NCI-H345 treated with DMSO at 0.1 percent for 48 hours (cell line): ENCODE measurements at regions not wholly inside any gene's neighbourhood (a gene's known extent, or its start where the extent isn't known, plus 50 kb on each side); places are given as distances from the start of the nearest gene placed in this dataset.

Source experiments
- DNase-seq: peaks from one replicate; lab custom pipeline; 2025; ENCODE audit not compliant: unreplicated experiment; lab: John Stamatoyannopoulos, UW

DNA sequence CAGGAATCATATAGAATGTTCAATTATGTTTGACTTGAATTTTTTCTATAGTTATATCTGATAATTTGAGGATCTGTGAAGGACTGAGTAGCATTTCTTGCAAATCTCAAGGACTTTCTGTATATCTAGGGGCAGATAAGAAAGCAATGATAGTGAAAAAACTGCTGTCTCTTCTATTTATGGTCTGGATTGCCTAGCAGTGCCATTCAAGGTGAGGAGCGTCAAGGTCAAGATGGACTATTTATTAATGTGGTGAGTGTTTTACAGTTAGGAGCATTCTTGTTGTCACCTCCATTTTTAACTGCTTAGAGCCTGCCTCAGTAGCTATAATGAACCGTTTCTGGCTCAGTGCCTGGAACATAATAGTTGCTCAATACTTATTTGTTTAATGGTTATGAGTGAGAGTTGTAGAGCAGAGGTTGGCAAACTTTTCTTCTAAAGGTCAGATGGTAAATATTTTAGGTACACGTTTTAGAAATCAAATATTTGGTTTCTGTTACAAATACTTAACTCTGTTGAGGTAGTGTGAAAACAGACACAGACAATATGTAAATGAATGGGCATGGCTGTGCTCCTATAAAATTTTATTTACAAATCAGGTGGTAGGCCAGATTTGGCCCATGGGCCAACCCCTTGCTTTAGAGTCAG lies 523.2 kb upstream of the IGFBP7 start:
- no peak for DNase-seq

DNA sequence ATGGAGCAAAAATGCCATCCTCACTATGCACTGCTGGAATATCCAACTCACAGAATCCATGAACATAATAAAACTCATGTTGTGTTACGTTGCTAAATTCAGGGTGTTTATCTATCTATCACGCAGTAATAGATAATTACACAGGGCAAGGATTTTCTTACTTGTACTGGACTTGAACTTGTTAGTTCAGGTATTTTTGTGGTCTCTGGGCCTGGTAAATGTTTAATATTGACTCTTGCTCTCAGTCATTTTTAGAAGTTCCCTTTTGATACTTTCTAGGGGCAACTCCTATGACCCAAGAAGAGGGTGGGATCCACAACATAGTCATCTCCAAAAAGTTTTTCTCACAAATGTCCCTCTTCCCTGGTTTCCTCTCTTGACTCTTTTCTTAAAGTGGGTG lies 522.4 kb upstream of the IGFBP7 start:
- no peak for DNase-seq

DNA sequence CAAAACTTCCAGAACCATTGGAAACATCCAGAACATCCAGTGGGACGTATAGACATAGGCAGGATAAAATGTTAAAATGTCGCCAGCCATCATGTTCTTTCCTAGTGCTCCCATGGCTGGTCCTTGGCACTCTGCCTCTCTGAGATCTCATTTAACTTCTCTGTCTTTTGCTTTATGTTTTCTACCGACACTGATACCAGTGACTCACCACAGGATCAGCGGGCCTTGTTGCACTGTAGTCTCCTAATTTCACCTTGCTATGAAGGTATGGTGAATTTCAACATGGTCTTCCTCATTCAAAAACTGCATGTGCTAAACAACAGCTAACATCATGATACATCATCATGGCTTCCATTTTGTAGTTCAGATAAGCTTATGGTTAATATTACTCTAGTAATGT lies 521.0 kb upstream of the IGFBP7 start:
- DNase-seq: no peak

DNA sequence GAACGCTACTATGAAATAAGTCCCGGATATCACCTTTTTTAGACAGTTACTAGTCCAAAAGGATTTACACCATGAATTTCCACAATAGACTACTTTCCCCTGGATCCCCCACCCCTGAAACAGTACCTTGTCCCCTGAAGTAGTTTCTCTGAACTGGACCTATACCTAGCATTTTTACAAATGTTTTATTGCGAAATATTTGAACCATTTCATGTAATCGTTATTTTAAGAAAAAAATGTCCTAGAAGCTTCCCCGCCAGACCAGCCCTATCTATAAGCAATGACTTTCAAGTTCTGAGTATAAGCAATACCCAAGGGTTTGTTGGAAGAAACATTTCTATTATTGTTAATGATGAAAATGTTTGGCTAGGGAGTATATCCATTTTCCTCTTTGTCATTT lies 517.8 kb upstream of the IGFBP7 start:
- DNase-seq: no peak

DNA sequence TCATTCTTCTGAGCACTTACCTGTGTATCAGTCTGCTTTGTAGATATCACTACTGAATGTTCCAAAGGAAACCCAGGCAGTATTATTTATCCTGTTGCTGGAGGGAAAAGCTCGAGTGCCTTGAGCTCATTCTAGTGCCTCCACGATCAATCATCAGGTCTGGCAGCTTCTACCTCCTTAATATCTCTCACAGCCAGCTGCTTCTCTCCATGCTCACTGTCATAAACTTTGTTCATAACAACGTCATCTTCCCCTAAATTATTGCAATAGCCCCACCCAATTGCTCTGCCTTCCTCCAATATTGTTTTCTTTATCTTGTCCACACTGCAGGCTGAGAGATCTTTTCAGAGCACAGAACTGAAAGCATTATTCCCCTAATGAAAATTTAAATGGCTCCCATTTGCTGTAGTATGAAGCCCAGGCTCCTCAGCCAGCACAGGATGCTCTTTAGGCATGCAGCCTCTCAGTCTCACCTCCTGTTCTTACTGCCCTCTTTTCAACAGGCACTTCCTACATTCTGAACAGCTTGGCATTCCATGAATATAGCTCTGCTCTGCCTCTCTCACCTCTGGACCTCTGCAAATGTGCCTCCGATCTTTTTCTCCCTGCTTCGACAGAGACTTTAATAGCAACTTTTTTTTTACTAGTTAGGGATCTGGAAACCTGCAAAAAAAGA lies 504.2 kb upstream of the IGFBP7 start:
- DNase-seq: no peak

DNA sequence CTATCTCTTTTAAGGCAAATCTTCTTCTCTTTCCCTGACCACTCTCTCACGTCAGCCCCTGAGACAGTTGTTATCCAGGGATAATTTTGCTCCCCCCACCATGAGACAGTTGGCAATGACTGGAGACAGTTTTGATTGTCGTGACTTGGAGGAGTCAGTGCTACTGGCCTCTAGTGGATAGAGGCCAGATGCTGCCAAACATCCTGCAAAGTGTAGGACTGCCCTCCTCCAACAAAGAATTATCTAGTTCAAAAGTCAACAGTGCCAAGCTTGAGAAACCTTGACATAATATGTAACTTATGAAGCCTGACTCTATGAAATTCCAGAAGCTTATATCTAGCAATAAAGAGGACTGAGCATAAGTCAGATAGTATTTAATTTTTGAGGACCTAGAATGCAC lies 502.1 kb upstream of the IGFBP7 start:
- DNase-seq: no peak

DNA sequence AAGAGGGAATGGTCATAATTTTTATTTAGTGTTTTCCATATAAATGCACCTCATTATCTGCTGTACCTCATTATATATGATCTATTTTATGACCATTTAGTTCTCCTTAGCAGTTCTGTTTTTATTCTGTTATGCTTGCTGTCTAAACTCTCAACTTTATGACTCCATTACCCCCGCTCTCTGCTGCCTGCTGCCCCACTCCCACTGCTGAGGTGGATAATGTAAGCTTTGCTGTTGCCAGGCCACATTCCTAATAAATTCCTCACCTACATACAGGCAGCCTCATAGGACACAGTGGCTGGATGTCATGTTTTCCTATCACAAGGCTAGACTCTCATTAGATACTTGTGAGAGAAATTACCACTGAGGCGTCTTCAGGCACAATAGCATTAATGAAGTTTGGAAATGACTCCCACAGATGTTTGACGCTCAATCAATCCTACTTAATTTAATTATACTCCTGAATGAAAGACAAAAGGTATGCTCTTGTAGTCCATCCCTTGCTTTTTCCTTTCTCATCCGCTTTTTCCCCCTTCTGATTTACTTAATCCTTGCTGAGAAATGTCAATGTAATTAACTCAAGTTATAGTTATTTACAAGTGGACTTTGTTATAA lies 497.5 kb upstream of the IGFBP7 start:
- DNase-seq: no peak

DNA sequence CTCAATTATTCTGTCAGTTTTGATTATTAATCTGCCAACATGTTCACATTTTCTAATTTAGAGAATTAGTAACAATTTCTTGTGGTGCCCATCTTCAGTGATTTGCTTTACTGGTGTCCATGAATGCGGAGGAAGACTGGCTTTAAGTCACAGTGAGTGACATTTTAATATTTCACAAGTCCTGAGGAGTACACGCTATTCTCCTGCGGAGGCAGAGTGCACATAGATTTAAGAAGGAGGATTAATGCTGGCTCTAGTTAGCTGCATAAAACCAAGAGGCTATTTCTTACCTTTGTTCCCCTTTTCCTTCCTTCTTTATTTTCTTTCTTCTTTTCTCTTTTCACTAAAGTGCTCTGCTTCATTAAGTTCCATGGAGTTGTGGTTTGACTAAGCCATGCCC lies 495.2 kb upstream of the IGFBP7 start:
- no peak for DNase-seq

DNA sequence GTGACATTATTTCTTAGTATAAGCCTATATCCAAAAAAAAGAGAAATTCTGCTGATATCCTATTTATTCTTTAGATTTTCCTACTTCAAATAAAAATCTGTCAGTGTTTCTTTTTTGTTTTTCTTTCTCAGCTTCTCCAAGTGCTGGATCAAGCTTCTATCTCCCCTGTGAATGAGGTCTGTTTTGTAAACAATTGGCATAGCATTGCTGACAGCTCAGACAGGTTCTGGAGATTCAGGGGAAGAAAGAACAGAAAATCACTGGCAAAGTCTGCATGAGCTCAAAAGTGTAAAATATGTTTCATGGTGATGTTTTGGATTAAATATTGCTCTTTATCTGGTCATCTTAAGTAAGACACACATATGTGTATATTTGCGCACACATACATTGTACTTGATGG lies 492.0 kb upstream of the IGFBP7 start:
- no peak for DNase-seq

DNA sequence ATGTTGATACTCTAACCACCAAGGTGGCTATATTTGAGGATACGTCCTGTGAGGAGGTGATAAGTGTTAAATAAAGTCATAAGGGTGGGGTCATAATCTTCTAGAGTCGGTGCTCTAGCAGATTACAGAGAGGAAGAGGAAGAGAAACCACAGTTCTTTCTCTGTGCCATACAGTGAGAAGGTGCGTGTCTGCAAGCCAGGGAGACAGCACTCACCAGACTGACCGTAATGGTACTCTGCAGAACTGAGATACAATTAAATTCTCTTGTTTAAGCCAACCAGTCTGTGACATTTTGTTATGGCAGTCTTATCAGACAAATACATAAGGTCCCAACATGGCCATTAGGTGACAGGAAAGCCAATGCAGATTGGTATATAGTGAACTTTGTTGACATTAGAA lies 480.9 kb upstream of the IGFBP7 start:
- no peak for DNase-seq

DNA sequence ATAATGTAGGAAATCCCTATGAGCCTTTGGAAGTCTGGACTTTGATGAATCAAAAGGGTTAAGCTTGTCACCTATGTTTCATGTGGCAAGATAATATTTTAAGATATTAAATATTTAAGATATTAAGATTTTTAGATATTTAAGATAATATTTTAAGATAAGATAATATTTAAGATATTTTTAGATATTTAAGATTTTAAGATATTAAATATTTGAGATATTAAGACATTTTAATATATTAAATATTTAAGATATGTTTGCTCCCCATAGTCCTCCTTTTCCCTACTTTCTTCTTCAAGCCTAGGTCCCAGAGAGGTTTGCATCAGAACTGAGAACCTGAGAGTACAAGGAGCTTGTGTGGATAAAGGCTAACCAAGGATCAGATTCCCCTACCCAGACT lies 478.4 kb upstream of the IGFBP7 start:
- DNase-seq: no peak

DNA sequence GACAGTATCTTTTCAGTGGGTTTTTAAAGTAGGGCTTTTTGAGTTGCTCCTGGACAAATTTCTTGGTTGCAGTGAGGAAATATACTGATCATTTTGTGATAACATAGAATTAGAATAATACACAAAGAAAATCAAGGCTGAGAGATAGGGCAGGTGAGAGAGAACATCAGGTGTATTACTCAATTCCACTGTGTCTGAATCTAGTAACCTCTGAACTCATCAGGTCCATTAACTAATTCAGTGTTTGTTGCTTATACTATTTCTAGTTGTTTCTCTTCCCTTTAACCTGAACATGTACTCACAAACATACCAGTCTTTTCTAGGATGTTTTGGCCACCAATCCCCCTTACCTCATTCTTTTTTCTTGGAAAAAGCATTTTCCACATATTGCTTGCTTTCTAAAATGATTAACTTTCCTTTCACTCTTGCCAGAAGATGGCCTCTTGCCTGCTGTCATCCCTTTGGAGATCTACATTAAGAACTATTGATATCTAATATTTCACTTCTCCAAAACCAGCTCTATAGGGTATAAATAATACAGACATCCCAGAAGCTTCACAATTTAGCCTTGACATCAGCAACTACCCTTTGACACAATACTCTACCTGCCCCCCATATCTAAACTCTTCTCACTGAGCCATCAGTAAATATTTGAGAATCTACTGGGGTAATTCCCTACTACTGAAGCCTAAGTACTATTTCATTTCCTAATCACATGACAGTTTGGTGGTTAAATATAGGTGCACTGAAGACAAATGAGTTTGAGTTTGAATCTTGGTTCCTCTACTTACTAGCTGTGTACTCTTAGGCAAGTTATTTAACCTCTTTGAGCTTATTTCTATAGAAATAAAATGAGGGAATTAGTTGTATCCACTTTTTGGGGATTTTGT lies 470.8 kb upstream of the IGFBP7 start:
- DNase-seq: no peak

DNA sequence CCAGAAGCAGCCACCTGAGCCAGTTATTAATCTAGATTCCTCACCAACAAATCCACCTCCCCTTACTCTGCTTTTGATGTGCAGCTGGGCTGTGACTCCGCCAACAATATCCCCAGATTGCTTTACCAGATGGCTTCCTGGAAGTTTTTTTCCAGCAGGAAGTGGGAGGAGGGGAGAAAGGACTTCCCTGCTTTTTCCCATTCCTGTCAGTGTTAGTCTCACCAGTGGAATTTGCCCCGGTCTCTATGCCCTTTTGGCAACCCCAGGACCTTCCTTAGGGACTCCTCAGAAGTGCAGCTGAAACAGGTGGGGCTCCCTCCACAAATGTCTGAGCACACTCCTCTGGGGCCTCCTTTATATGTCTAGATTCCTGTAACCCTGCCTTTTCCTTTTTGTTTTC lies 465.2 kb upstream of the IGFBP7 start:
- DNase-seq: no peak

DNA sequence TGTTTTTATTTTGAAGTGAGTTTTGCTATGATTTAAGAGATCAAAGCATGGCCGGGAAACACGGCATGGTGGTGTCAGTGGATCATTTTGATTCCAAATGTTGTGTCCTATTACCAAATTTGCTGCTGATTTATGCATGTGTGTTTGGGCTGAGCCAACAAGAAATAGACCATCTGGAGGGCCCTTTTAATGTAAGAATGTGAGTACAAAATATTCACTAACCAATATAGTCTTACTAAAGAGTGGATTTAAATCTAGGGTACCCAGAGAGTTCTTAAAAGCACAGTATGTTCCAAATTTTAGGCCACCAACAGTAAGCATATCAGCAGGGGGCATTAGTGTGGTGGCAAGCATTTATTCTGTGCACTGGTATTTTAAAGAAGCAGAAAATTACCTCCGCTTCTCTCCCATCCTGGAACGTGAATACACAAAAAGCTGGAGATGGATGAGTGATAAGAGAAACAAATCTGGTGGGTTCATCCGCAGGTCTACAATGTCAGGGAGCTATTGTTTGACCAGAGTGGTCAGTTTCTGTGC lies 444.4 kb upstream of the IGFBP7 start:
- no peak for DNase-seq

DNA sequence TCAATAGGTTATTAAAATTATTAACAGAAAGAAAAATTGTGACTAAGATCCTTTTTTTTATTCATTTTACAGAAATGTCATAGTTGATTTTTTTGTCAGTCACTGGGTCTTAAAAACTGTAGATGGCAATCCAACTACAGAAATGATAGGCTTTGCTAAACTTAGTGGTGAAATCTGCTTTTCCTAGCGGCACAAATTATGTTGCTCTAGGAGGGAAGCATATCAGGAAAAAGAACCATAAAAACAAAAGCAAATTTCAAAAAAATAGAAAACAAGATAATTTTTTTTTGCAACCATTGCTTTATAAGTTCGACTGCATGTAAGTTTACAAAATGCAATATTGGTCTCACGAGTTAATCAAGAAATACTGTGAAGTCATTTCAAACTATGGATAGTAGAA lies 443.5 kb upstream of the IGFBP7 start:
- DNase-seq: no peak

DNA sequence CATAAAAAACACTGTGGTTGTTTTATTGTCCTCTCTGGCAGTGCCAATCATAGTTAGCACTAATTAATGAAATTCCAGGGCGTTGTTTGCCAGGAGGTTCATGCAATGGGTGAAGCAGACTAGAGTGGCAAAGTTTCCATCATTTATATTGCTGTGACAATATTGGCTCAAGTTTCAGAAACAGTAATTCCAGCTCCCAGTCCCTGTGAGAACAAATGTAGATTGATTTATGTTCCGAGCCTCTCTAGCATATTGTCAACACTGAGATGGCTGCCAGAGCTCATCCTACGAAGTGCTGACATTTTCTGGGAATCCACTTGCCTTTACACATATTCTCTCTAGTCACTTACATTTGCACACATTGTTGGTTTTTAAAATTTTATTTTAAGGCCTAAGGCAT lies 440.0 kb upstream of the IGFBP7 start:
- DNase-seq: no peak

DNA sequence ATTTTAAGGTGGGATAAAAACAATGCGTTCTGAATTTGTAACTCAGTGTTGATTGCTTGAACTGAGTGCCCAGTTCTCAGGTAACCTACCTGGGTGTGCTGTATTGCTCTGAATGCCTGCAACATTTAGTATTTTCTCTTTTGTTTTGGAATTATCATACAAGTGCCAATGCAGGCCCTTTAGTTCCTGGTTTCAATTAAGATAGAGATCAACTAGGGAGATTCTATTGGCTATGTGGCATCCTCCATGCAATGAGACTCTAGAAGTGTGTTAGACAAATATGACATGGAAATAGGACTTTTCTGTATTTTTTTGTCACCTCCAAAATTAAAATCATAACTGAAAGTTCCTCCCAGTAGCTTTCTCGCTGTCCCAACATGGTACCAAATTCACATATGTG lies 438.7 kb upstream of the IGFBP7 start:
- no peak for DNase-seq

DNA sequence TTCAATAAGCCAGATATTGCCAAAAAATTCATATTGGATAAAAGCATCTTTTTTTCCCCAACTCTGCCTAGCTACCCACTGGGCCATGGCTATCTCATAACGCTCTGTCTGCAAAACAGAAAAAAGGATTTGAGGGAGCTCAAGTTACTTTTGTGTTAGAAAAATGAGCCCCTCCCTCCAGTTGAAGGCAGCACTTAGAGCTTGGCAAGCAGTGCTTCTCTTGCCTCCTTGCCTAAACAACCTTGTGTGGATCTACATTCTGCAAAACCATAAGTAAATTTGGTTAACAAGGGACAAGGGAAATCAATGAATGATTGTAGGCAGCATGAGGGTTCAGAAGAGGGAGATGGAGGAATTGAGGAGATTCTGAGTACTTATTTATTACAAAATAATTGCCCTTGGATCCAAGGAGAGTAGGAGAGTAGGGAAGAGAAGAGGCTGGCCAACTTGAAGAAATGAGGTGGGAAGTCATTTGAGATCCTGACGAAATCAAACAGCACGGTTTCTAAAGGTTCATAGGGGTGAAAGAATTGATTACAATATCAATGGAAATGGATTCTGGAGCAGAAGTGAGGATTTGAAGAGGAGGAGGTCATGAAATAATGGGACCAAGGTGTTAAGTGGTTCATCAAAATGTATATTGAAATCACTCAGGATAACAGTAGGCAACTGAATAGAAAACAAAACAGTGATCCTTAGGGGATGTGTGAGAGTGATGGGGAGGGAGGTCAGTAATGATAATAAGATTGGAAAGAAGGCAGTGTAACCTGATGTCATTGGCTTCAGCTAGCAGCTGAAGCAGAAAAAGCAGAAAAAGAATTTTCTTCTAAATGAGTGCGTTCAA lies 434.8 kb upstream of the IGFBP7 start:
- no peak for DNase-seq

DNA sequence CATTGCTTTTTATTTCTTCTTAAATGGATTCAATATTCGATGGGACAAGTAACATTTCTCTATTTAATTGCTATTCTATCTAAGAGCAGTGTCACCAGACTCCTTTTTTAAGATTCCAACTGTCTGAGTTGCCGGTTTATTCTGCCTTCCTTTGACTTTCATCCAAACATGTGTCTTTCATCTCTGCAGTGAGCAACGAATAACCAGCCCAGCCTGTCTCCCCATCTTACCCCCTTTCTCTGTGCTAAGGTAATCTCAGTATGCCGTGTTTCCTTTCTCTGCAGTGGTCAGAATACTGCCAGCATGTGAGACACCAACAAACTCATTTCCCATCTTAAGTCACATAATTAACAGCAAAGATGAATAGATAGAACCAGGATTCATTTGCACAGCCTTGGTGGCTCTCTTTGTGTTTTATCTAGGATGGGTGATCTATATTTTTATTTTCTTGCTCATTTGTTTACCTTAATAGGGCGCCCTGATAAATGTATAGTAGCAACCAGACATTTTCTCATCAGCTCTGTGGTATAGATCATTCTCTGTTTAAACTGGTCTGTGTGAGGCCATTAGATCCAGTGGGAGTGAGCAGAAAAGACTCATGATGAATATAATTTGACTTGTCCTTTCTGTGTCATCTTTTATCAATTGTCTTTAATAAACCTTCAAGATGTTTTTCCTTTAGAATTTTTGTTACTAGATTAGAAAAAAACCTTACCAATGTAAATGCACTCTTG lies 394.8 kb upstream of the IGFBP7 start:
- no peak for DNase-seq

DNA sequence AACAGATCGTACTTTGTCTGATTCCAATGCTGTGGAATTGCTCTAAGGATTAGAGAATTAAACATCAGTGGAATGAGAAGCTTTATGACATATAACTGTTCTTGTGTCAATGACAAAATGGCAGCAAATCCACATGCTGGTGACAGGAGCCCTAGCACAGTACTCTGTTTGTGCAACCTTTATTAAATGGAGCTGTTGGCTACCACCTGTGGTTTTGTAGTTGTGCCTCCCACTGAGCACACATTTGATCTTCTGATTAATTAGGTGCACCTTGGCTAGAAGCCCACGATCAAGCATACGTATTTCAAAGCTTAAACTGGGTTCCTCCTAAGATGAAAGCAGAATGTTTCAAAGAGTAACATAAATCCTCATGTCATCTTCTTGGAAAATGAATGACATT lies 394.0 kb upstream of the IGFBP7 start:
- peak; percentile 78 for DNase-seq
